ENCODE measurements at regions not wholly inside any gene's neighbourhood (a gene's known extent, or its start where the extent isn't known, plus 50 kb on each side); places are given as distances from the start of the nearest gene placed in this dataset.

- TF ChIP-seq POLR2A (IDR thresholded peaks at IDR 0.05; ENCODE audit: extremely low read depth, insufficient read length) (no peak), MYC (IDR thresholded peaks at IDR 0.05; ENCODE audit: low read depth, low read length) (no peak), CTCF (IDR thresholded peaks at IDR 0.05; ENCODE audit: low read depth, low read length) (no peak)
- TF ChIP-seq, protein P1, sequence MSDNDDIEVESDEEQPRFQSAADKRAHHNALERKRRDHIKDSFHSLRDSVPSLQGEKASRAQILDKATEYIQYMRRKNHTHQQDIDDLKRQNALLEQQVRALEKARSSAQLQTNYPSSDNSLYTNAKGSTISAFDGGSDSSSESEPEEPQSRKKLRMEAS (IDR thresholded peaks at IDR 0.05; ENCODE audit: low read depth, low read length) = no peak
- H3K4me3 ChIP-seq (ENCODE audit: low read depth, low read length) = no peak overlapping the region
- no peak for DNase-seq (ENCODE audit: low read depth)
Observed at GRCh38 chr5:63154476-63155309, 576.1 kb downstream of the LRRC70 start.

- DNase-seq (ENCODE audit: low read depth) = no peak
- TF ChIP-seq MYC (IDR thresholded peaks at IDR 0.05; ENCODE audit: low read depth, low read length) (no peak), POLR2A (IDR thresholded peaks at IDR 0.05; ENCODE audit: extremely low read depth, insufficient read length) (no peak), CTCF (IDR thresholded peaks at IDR 0.05; ENCODE audit: low read depth, low read length) (no peak)
- TF ChIP-seq, protein P1 (IDR thresholded peaks at IDR 0.05; ENCODE audit: low read depth, low read length) = no peak
Observed at GRCh38 chr5:63152871-63153270, 574.3 kb downstream of the LRRC70 start.

GRCh38 chr5:63145167-63145566 is 566.5 kb downstream of the LRRC70 start:
- TF ChIP-seq, protein P1 (IDR thresholded peaks at IDR 0.05; ENCODE audit: low read depth, low read length) = no peak
- no peak for TF ChIP-seq MYC (IDR thresholded peaks at IDR 0.05; ENCODE audit: low read depth, low read length)
- TF ChIP-seq CTCF (IDR thresholded peaks at IDR 0.05; ENCODE audit: low read depth, low read length) = no peak
- no peak for TF ChIP-seq POLR2A (IDR thresholded peaks at IDR 0.05; ENCODE audit: extremely low read depth, insufficient read length)
- DNase-seq (ENCODE audit: low read depth) = no peak

More at GRCh38 chr5:63152871-63153270, 574.3 kb downstream of the LRRC70 start:
- no peak overlapping the region for H3K4me3 ChIP-seq (ENCODE audit: low read depth, low read length)

DNA sequence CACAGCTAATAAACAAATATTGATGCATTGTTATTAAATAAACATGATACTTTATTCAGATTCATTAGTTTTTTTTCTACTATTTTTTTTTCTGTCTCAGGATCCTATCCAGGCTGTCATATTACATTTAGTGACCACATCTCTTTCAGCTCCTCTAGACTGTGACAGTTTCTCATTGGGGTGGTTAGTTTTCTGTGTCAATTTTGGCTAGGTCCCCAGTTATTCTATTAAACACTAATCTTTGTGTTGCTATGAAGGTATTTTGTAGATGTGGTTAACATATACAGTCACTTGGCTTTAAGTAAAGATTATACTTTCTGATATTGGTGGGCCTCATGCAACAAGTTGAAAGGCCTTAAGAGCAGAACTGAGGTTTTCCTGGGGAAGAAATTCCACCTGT is 563.0 kb downstream of the LRRC70 start:
- TF ChIP-seq POLR2A (IDR thresholded peaks at IDR 0.05; ENCODE audit: extremely low read depth, insufficient read length) (no peak), MYC (IDR thresholded peaks at IDR 0.05; ENCODE audit: low read depth, low read length) (no peak), CTCF (IDR thresholded peaks at IDR 0.05; ENCODE audit: low read depth, low read length) (no peak)
- TF ChIP-seq, protein P1 (IDR thresholded peaks at IDR 0.05; ENCODE audit: low read depth, low read length) = no peak
- H3K4me3 ChIP-seq (ENCODE audit: low read depth, low read length) = no peak overlapping the region

More at GRCh38 chr5:63145167-63145566, 566.5 kb downstream of the LRRC70 start:
- H3K4me3 ChIP-seq (ENCODE audit: low read depth, low read length) = no peak overlapping the region

DNA sequence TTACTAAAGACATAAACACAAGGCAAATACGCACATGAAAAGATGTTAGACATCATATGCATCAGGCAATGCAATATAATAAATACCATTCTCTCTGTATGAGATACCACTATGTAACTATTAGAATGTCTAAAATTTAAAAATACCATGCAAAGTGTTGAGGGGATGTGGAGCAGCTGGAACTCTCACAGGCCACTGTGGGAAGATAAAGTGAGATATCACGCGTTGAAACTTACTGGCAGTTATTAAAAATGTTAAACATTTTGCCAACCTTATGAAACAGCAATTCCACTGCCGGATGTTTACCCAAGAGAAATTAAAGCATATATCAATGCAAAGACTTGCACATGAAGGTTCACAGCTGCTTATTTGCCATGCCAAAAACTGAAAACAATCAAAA is 556.7 kb downstream of the LRRC70 start:
- no peak overlapping the region for H3K4me3 ChIP-seq (ENCODE audit: low read depth, low read length)
- DNase-seq (ENCODE audit: low read depth) = no peak
- TF ChIP-seq, protein P1 (IDR thresholded peaks at IDR 0.05; ENCODE audit: low read depth, low read length) = no peak
- no peak for TF ChIP-seq POLR2A (IDR thresholded peaks at IDR 0.05; ENCODE audit: extremely low read depth, insufficient read length)

More for the DNA sequence above, 563.0 kb downstream of the LRRC70 start:
- no peak for DNase-seq (ENCODE audit: low read depth)

DNA sequence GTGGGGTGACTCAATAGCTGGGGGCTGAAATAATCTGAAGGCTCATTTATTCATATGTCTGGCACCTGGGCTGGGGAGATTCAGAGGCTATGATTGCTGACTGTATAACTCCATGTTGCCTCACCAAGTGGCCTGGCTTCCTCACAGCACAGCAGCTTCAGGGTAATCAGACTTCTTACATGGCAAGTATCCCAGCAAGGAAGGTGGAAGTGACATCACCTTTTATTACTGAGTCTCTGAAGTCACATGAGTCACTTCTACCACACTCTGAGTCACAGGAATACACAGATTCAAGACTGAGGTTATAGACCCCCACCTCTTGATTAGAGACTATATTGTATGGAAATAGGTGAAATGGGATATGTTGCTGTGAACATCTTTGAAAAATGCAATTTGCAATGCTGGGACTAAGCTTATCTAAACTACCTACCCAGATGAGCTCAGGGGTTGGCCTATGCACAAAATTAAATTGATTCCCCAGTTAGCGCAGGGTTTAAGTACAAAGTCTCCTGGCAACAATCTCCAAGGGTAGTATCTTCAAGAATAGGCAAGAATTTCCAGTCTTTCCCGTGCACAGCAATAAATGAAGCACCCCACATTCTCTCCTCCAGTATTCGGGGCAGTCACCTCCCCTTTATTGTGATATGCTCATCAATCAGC is 553.1 kb downstream of the LRRC70 start:
- TF ChIP-seq, protein P1 (IDR thresholded peaks at IDR 0.05; ENCODE audit: low read depth, low read length) = no peak
- TF ChIP-seq CTCF (IDR thresholded peaks at IDR 0.05; ENCODE audit: low read depth, low read length) (no peak), MYC (IDR thresholded peaks at IDR 0.05; ENCODE audit: low read depth, low read length) (no peak), POLR2A (IDR thresholded peaks at IDR 0.05; ENCODE audit: extremely low read depth, insufficient read length) (no peak)
- DNase-seq (ENCODE audit: low read depth) = peak; percentile 23
- H3K4me3 ChIP-seq (ENCODE audit: low read depth, low read length) = no peak overlapping the region
